CD14-positive monocyte (primary cell): ENCODE measurements at regions not wholly inside any gene's neighbourhood (a gene's known extent, or its start where the extent isn't known, plus 50 kb on each side); places are given as distances from the start of the nearest gene placed in this dataset.

Source experiments
- DNase-seq, 3 donors: peaks; one replicate each; pipeline ENCODE4 v3.0.0-alpha.2; 2011 to 2022
- H2AFZ ChIP-seq: 2 replicates; pipeline ENCODE4 v1.6.0; 2012; ENCODE audit warnings: mild to moderate bottlenecking, low read depth, low read length, inconsistent platforms; ENCODE audit not compliant: insufficient read depth, poor library complexity, severe bottlenecking
- H3K27ac ChIP-seq, 2 donors: 1 replicate in 1 of 2; 2 replicates in 1 of 2; pipeline ENCODE4 v1.5.1; 2012 to 2013; ENCODE audit warnings: low read length in 2 of 2, control low read depth in 1 of 2, inconsistent platforms in 1 of 2, low read depth in 1 of 2, mild to moderate bottlenecking in 1 of 2
- H3K27me3 ChIP-seq, 2 donors: one replicate each; pipeline versions ENCODE4 v1.6.0 to v1.6.1; 2011 to 2013; ENCODE audit warnings: low read length in 2 of 2; ENCODE audit not compliant: control insufficient read depth in 2 of 2, insufficient read depth in 2 of 2
- H3K36me3 ChIP-seq, 2 donors: replicated peaks in 1 of 2; 1 replicate in 1 of 2; 2 replicates in 1 of 2; pipeline versions ENCODE4 v1.5.1 to v1.6.1; 2012 to 2013; ENCODE audit warnings: low read length in 2 of 2, control low read depth in 1 of 2, inconsistent platforms in 1 of 2, mild to moderate bottlenecking in 1 of 2; ENCODE audit not compliant: insufficient read depth in 2 of 2, control insufficient read depth in 1 of 2
- H3K4me1 ChIP-seq, 2 donors: 1 replicate in 1 of 2; 2 replicates in 1 of 2; pipeline versions ENCODE4 v1.5.1 to v1.6.1; 2012 to 2013; ENCODE audit warnings: low read length in 2 of 2, control low read depth in 1 of 2, inconsistent platforms in 1 of 2, mild to moderate bottlenecking in 1 of 2, moderate library complexity in 1 of 2; ENCODE audit not compliant: insufficient read depth in 2 of 2, control insufficient read depth in 1 of 2
- H3K4me2 ChIP-seq: replicated peaks from 2 replicates; pipeline ENCODE3; 2012; ENCODE audit warnings: low read length, moderate library complexity, mild to moderate bottlenecking; ENCODE audit not compliant: poor library complexity, severe bottlenecking; ENCODE audit errors: extremely low read depth
- H3K4me3 ChIP-seq, 3 experiments: fragments of 200-600 bp in 1 of 3; sonication (generic) in 1 of 3; replicated peaks in 1 of 3; 1 replicate in 2 of 3; 2 replicates in 1 of 3; pipeline ENCODE4 v1.5.1; 2011 to 2013; ENCODE audit warnings: low read length in 3 of 3, mild to moderate bottlenecking in 3 of 3, control low read depth in 2 of 3, low read depth in 2 of 3, inconsistent platforms in 1 of 3, moderate library complexity in 1 of 3
- H3K79me2 ChIP-seq: 2 replicates; pipeline ENCODE4 v1.6.0; 2012; ENCODE audit warnings: mild to moderate bottlenecking, control low read depth, inconsistent platforms, low read length, moderate library complexity; ENCODE audit not compliant: insufficient read depth
- H3K9ac ChIP-seq: 2 replicates; pipeline ENCODE4 v1.6.0; 2017; ENCODE audit warnings: low read length, mild to moderate bottlenecking; ENCODE audit not compliant: insufficient read depth, poor library complexity, severe bottlenecking
- H3K9me3 ChIP-seq, 2 donors: replicated peaks in 1 of 2; 1 replicate in 1 of 2; 2 replicates in 1 of 2; pipeline versions ENCODE4 v1.5.1 to v1.6.1; 2012 to 2013; ENCODE audit warnings: low read length in 2 of 2, control low read depth in 1 of 2; ENCODE audit not compliant: control insufficient read depth in 1 of 2, insufficient read depth in 1 of 2
- H4K20me1 ChIP-seq: 2 replicates; pipeline ENCODE4 v1.6.0; 2012; ENCODE audit warnings: mild to moderate bottlenecking, low read length, control low read depth, moderate library complexity; ENCODE audit not compliant: insufficient read depth
- H3K27ac Mint-ChIP-seq, 7 donors: one replicate each; pipeline ENCODE4 v1.8.0; 2020; ENCODE audit warnings: mild to moderate bottlenecking in 7 of 7, mixed read lengths in 7 of 7, moderate library complexity in 6 of 7, inconsistent platforms in 2 of 7
- H3K27me3 Mint-ChIP-seq, 3 donors: one replicate each; pipeline ENCODE4 v1.8.0; 2021 to 2022; ENCODE audit warnings: low read depth in 3 of 3, mild to moderate bottlenecking in 3 of 3, mixed read lengths in 3 of 3, moderate library complexity in 3 of 3, inconsistent platforms in 1 of 3
- H3K36me3 Mint-ChIP-seq, 2 donors: one replicate each; pipeline ENCODE4 v1.8.0; 2020; ENCODE audit warnings: mixed read lengths in 2 of 2, inconsistent platforms in 1 of 2, mild to moderate bottlenecking in 1 of 2
- H3K4me1 Mint-ChIP-seq: one replicate; pipeline ENCODE4 v1.8.0; 2020; ENCODE audit warnings: mild to moderate bottlenecking, mixed read lengths
- H3K4me3 Mint-ChIP-seq, 2 donors: one replicate each; pipeline ENCODE4 v1.8.0; 2020; ENCODE audit warnings: mild to moderate bottlenecking in 2 of 2, mixed read lengths in 2 of 2, moderate library complexity in 1 of 2
- H3K9me3 Mint-ChIP-seq, 7 donors: one replicate each; pipeline ENCODE4 v1.8.0; 2020 to 2022; ENCODE audit warnings: mixed read lengths in 7 of 7, mild to moderate bottlenecking in 6 of 7, moderate library complexity in 6 of 7, inconsistent platforms in 2 of 7
- WGBS: methylation state at CpG from one replicate; pipeline ENCODE4 v1.1.5; 2013; ENCODE audit warnings: missing lambda C conversion rate; ENCODE audit not compliant: insufficient coverage; 5-methylcytosine and 5-hydroxymethylcytosine counted together
- intact Hi-C, 2 donors: fragments of 100-400 bp; cut with micrococcal nuclease; formaldehyde crosslinking; loops; one replicate each; pipeline versions ENCODE4 v1.15.0 to v1.15.1; 2023
- TF ChIP-seq, protein P1 (sequence below): fragments of 200-600 bp; IDR thresholded peaks from one replicate; pipeline ENCODE4 v1.8.0; 2022; ENCODE audit warnings: antibody characterized with exemption, mild to moderate bottlenecking

DNA sequence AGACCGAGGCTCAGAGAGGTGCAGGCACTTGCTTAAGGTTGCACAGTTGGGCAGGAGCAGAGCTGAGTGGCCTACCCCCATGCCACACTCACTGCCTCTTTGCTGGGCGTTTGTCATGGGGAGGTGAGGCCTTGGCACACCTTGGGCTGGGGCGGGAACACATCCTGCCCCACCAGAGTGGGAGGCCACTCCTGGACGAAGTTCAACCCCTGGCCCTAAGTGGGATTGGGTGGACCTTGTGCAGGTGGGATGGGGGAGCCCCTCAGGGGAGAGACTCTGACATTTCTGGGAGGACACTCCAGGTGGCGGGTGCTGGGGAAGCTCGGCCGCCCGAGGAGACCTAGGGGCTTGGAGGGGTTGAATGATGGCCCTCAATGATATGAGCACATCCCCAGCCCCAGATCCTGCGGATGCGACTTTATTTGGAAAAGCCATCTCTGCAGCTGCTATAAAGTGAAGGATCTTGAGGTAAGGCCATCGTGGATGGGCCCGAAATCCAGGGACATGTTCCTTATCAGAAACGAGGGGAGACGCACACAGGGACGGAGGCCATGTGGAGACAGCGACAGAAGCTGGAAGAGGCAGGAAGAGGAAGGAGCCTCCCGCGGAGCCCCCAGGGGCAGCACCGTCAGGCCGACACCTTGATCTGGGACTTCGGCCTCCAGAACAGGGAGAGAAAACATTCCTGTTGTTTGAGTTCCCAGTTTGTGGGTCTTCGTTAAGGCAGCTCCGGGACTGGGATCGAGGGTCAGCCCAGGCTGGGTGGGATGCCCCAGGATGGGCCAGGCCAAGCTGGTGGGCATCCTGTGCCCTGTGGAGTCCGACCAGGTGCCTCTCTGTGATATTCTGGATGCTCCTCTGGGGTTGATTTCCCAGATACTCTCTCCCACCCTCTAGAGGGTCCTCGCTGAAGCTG, 111.6 kb upstream of the LRPAP1 start:
- Mint-ChIP-seq H3K36me3 (no peaks in the 10 kb centered on the region), H3K4me3 (no peak overlapping the region), H3K4me1 (peaks cover 6% of the 10 kb centered on the region), H3K27ac (no peak overlapping the region), H3K9me3 (peaks cover 0 to 5% (median 0%) of the 10 kb centered on the region in 7 donors), H3K27me3 (peaks cover 10 to 28% (median 15%) of the 10 kb centered on the region in 3 donors)
- no peaks in the 10 kb centered on the region for H3K79me2 ChIP-seq
- H3K36me3 ChIP-seq: no peaks in the 10 kb centered on the region
- intact Hi-C loops: no loop called here
- no peak overlapping the region for H3K9ac ChIP-seq
- TF ChIP-seq, protein P1, sequence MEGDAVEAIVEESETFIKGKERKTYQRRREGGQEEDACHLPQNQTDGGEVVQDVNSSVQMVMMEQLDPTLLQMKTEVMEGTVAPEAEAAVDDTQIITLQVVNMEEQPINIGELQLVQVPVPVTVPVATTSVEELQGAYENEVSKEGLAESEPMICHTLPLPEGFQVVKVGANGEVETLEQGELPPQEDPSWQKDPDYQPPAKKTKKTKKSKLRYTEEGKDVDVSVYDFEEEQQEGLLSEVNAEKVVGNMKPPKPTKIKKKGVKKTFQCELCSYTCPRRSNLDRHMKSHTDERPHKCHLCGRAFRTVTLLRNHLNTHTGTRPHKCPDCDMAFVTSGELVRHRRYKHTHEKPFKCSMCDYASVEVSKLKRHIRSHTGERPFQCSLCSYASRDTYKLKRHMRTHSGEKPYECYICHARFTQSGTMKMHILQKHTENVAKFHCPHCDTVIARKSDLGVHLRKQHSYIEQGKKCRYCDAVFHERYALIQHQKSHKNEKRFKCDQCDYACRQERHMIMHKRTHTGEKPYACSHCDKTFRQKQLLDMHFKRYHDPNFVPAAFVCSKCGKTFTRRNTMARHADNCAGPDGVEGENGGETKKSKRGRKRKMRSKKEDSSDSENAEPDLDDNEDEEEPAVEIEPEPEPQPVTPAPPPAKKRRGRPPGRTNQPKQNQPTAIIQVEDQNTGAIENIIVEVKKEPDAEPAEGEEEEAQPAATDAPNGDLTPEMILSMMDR: no peak
- no peak overlapping the region for H2AFZ ChIP-seq
- no peak for DNase-seq
- H3K9me3 ChIP-seq: no peaks in the 10 kb centered on the region
- H3K27ac ChIP-seq: no peak overlapping the region
- H3K4me3 ChIP-seq: no peak overlapping the region
- no peak overlapping the region for H3K4me2 ChIP-seq
- H3K27me3 ChIP-seq: no peaks in the 10 kb centered on the region
- 86% methylated on average over 16 of the region's 26 CpGs for WGBS
- H4K20me1 ChIP-seq: no peaks in the 10 kb centered on the region
- peaks cover 4 to 6% of the 10 kb centered on the region in 2 donors for H3K4me1 ChIP-seq

GRCh38 chr4:3642806-3643517, 110.7 kb upstream of the LRPAP1 start:
- Histone ChIP-seq H3K9me3 (no peaks in the 10 kb centered on the region), H3K79me2 (no peaks in the 10 kb centered on the region), H3K9ac (no peak overlapping the region), H3K36me3 (no peaks in the 10 kb centered on the region), H3K27me3 (no peaks in the 10 kb centered on the region), H4K20me1 (no peaks in the 10 kb centered on the region), H3K4me2 (no peak overlapping the region), H3K4me1 (peaks cover 4 to 6% of the 10 kb centered on the region in 2 donors), H2AFZ (no peak overlapping the region), H3K27ac (no peak overlapping the region), H3K4me3 (no peak overlapping the region)
- H3K27me3 Mint-ChIP-seq: peaks cover 10 to 24% (median 15%) of the 10 kb centered on the region in 3 donors
- H3K4me1 Mint-ChIP-seq: peaks cover 6% of the 10 kb centered on the region
- peaks cover 0 to 5% (median 0%) of the 10 kb centered on the region in 7 donors for H3K9me3 Mint-ChIP-seq
- 77% methylated on average over 8 of the region's 13 CpGs for WGBS
- no peak for DNase-seq
- intact Hi-C loops: no loop called here
- no peak overlapping the region for H3K4me3 Mint-ChIP-seq
- no peaks in the 10 kb centered on the region for H3K36me3 Mint-ChIP-seq
- H3K27ac Mint-ChIP-seq: no peak overlapping the region
- TF ChIP-seq, protein P1: no peak
